ENCODE measurements at regions not wholly inside any gene's neighbourhood (a gene's known extent, or its start where the extent isn't known, plus 50 kb on each side); places are given as distances from the start of the nearest gene placed in this dataset.

DNA sequence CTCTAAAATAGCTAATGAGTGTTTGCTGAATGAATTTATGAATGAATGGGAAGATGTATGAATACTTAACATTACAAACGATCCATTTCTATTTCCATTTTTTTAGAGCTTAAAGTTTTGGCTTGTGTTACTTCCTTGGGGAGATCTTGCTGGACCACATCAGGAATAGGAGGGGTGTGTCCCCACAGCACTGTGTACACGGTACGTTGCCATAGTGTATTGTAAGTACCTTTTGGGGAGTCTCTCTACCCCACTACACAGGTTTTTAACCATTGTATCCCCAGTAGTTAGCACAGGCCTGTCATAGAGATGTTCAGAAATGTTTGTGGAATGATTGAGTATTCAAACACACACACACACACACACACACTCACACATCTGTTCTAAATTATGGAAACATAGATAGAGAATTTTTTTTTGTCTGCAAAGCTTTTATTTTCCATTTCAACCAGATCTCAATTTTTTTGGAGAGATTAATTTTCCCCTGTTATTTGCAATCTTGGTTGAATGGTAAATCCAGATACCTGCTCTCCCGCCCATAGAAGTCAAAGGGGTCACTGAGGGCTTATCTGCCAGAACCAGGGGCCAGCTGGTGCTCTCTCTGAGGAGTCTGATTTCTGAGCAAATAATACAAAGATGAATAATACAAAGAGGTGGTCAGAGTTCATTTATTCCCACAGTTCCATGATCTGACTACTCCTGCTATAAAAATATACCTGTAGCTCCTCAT, 471.0 kb downstream of the INSC start:
- no peak for DNase-seq

DNA sequence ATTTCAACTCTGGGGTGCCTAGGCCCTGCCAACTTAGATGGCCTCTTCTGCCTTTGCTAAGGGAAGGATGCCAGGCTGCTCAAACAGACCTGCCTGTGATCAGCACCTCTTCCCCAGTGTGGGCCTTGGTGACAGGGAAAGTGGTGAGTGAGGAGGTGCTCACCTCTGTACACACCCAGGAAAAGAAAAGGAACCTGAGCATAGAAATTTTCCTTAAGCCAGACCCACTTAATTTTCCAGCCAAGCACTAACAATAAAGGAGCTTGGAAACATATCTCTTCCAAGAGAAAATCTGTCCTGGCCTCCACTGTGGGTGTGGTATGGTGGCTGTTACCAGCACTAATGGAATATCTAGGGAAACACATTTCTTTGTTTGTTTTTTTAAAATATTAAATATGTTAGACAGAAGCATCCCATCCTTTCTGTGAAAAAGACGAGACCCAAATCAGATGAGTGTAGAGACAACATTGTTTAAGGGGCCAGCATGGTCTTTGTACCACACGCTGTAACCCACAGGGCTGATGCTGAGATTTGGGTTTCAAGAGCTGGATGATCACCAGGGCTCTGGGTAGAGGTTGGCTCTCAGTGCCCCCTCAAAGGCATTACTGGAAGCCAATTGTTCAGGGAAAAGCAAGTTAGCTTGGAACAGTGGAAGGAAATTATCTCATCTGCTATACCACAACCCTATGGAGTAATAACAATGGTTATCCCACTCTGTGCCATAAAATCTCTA, 472.2 kb downstream of the INSC start:
- no peak for DNase-seq

DNA sequence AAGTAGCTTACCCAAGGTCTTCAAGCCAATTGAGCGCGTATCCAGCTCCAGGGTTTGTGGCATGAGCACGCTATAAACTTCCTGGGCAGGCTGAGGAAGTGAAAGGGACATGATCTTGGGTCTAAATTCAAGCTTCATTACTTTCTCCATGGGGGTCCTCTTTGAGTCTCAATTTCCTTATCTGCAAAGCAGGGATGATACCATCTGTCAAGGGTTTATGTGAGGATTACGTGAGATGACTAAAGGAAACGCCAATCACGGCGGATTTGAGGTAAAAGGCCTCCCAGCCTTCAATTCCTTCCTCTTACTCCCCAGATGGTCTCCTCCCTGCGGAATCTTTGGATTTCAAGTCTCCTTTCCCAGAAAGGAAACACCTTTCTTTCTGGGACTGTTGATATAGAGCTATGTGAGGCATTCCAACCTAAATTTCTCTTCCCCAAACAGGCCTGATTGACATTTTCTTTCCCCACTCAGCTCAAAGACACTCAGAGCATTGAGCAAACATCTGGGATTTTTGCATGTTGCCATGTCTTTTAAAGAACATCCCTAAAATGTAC, 474.4 kb downstream of the INSC start:
- no peak for DNase-seq

DNA sequence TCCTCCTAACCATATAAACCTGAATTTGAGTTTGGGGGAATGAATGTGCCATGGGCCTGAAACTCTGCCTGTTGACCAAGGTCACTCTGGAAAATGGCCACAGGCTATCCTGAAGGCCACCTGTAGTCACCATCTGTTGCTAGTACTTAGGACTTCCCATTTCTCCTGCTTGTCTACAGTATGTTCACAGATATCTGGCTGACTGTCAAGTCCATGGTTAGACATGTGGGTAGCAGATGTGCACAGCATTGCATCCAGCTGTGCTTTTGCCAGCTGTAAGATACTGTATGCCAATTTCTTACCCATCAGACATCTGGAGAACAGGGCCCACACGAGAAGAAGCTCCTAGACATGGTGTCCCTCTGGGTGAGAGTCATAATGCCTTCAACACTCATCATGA, 475.4 kb downstream of the INSC start:
- no peak for DNase-seq

DNA sequence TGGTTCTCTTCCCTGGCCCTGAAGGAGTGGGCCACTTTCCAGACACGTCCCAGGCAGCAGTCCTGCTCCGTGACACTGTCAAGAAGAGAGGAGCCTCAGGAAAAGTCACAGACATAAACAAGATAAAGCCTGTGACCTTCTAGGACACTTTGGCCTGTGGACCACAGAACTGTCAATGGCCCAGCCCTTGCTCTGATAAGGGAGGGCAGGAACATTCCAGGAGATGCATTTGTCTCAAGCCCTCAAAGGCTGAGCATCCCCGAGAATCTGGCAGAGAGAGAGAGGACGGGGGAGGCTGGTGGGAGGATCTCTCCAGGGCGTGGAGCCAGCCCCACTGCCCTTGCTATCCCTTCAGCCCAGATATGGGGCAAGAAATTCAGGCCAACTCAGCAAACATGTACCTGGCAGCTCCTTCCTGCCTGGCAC, 476.4 kb downstream of the INSC start:
- DNase-seq: no peak

DNA sequence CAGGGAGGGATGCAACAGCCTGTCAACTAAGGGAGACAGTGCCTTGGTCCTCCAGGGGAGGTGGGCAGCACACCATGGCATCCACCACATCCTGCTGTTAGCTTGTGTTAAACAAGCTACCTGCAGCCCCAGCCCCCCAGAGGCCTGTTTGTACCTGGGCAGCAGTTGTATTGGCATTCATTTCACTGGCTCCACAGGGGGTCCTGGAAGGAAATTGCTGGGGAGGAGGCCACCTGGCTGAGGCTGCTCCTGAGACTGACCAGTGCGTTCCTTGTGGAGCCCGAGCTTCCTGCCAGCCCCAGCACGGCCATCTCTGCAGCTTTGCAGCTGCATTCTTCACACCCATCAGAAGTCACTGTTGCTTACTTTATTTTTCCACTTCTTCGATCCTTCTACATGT, 479.9 kb downstream of the INSC start:
- no peak for DNase-seq

DNA sequence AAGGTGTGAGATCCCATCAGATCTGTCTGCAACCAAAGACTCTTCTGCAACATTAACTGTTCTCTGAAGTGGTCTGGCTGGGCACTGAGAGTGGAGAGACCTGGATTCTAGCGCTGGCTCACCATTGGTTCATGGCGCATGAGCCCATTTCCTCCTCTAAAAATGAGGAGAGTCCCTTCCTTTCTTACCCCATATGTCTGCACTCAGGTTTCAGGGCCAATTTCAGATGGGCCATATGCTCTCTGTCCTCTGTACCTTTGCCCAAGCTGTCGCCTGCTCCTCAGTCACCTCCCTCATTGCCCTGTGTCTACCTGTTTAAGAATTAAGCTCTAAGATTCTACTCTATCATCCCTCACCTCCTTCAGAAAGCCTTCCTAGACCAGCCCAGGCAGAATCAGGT, 484.7 kb downstream of the INSC start:
- DNase-seq: no peak

DNA sequence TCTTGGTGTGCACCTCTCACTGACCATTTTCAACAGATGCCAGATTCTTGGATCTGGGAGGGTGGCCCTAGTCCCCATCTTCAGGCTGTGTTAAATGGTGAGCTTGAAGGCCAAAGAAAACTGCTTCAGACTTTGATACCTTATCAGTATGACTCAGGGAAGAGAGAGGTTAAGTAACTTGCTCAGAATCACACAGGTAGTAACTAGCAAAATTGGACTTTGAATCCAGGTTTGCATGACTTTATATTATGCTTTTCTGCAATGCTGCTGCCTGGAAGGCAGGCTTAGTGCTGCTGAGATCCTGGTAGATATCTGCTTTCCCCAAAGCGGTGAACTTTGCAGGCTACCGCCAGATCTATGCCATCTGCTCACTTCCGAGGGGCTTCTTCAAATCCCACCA, 487.3 kb downstream of the INSC start:
- no peak for DNase-seq

DNA sequence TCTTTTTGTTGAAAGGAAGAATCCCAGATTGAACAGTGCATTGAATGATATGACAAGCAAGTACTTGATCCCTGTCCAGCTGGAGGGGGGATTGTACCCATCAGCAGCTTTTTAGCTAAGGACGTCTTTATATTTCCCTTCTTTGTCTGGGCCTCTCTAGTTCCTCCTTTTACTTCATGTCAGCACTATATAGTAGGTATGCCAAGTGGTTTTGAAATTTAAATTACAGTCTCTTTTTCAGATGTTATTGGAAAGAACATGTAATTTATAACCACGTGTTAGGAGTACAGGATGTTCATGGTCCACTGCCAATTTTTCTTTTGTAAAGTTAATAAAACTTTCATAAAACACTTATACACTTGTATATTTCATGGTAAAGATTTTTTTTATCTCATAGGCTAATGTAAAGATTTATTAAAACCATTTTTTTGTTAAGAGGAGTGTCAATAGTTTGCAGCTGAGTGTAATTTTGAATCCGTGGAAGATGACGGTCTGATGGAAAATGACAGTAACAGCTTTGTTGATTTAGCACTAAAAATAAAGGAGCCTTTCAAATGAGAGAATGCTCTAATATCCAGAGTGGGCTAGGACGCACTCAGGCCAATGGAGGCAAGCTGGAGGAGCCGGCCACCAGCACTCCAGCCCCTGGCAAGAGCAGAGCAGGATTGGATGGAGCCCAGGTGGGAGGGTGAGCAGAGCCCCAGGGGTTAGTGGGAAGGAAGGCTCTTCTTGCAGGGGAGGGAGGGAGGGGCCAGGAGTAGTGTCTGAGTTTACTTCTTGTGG, 488.3 kb downstream of the INSC start:
- DNase-seq: no peak

DNA sequence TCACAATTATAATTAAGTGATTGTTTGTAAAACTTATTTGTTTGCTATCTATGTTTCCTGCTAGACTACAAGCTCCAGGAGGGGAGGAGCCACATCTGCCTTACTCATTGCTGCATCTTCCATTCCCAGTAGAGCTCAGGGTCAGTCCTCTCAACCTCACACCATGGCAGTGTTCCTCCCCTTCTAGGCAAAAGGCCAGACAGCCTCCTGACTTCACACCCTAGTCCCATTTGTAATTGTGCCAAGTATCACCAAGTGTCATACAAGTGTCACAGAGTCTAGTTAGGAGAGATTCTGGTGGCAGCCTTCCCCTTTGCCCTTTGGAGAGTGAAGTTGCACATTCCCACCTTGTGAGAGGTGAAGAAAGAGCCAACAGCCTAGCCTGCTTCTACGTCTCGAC, 490.4 kb downstream of the INSC start:
- no peak for DNase-seq

DNA sequence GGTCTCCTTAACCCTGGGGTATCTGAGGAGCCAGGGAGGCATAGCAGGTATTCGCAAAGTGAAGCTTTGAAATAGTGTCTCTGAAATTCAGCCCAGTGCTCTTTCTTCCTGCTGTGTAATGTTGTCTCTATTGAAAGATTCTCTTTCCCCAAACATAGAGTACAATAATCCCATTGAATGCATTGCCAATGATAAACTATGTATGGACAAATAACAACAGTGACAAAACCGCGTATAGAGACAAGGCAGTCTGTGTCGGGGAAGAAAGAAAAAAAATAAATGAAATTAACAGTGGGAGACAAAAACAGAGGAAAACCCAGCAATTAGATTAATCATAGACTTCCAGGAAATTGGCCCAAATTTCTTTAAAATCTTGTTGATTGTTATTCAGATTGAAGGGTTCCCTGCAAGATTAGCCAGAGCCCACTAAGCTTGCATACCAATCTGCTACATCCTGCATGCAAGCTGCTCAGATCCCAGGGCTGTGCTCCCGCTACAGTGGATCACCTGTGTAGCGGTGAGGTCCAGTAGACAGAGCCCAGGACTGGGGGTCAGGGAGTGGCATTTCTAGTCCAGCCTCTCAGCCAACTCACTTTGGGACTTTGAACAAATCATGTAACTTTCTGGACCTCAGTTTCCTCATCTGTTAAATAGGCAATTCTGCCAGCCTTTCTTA, 492.8 kb downstream of the INSC start:
- DNase-seq: no peak

DNA sequence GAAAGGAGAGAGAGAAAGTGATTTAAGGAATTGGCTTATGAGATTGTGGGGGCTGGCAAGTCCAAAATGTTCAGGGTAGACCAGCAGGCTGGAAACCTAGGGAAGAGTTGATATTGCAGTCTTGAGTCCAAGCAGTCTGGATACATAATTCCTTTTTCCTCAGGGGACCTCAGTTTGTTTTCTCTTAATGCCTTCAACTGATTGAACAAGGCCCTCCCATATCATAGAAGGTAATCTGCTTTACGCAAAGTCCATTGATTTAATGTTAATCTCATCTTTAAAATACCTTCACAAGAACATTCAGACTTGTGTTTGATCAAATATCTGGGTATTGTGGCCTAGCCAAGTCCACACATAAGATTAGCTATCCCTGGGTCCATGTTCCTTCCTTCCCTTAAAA, 494.7 kb downstream of the INSC start:
- DNase-seq: no peak

DNA sequence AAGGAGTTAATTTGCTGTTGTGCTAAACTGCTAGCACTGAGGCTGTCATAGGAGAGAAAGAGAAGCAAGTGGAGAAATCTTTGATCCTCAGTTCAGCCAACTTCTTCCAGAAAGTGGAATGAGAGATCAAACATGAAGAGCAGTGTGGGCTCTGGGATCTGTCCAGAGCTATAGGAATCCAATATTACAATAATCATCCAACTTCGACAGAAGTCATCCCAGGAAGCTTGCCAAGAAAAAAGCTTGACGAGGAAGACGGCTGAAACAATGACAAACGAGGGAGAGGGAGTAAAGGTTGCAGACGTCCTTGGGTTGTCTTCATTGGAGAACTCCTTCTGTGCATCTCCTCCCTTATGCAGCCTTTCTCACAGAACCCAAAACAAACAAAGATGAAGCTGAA, 496.2 kb downstream of the INSC start:
- DNase-seq: no peak

DNA sequence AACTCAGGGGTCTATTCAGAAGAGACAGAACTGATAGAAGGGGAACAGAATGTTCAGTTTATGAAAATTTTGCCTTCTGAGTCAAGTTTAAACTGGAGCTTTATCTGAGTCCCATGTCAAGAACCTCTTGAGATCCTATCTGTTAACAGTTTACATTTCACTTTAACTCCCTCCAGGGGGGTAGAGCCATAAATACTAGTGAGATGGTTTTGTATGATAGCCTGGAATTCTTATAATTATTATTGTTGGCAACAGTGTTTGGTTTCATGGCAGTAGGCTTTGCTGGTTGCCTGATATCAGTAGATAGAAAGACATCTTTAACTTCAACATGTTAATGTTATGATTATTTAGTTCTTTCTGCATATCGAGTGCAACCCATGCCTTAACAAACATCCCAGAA, 498.5 kb downstream of the INSC start:
- DNase-seq: no peak

DNA sequence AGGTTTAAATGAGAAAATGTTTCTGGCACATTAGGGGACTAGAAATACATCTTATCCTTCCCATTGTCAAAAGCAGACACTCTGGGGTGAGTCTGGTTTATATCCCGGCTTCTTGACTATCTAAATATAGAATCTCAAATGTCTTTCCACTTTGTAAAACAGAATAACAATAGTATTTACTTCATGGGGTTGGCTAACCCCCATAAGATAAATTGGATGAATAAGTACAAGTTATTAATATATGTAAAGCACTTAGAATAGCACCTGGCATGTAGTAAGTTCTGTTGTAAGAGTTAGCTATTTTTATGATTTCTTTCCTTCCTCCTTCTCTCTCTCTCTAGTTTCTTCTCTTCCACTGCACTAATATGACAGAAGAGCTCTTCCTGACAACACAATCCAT, 499.1 kb downstream of the INSC start:
- no peak for DNase-seq

DNA sequence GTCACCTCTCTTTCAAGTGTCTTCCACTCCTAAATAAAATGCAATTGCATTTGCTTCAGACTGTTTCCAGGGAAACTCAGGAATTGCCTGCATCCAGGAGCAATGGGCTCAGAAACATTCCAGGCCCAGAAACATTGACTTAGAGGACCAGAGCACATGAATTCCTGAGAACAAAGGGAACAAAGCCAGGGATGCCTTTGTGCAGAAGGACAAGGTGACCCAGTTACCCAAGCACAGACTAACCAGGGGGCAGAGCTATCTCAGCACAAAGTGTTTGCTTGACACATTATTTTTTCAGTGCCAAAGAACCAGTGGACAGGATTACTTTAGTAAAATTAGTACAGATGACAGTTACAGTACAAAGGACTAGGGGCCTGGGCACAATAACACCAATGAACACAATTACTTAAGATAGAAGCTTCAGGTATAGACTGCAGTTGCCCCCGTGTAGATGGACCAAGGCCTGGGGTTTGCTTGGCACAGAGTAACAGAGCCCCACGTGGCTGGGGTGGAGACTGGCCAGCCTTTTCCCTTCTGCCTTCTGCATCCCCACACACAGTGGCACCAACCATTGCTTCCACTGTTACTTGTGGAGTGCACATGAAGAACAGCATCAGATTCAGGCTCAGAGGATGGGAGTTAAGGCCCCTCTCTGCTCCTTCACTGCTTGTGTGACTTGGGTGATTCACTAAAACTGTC, 500.8 kb downstream of the INSC start:
- DNase-seq: no peak

DNA sequence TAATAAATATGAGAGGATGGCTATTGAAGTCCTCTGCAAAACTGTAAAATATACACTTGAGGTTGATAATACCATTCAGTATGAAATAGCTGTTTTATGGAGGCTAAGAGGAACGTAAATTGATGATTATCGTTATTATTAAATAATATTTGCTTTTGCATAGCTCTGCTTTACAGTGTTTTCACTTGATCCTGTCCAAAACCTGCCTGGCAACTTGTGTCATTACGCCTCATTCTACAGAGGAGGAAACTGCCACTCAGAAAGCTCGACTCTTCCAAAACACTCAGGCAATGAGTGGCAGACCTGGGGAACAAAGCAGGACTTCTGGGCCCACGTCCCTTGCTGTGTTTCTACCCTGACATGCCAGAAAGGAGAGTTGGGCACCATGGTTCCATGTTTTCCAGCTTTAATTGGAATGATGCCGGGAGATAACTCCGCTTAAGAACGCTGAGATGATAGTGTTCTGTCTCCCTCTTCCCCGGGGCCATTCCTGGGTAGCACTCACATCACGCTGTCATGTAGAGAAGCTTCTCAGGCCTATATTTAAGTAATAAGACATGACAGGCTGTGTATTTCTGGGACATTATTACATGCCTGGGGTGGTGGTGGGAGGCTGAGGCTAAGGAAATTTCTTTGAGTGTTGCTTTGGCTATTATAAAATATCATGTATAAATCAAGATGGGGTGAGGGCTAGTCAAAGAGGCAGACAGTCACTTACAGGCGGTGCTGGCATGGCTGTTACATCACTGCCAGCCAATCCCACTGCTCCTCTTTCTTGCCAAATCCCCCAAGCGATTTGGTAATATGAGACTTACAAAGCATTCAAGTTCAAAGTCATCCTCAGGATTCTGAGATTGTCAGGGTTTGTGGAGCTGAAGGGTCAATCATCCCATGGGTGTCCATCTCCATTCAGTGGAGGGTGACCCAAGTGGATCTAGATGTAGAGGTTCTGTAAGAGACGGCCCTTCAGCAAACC, 501.7 kb downstream of the INSC start:
- no peak for DNase-seq

DNA sequence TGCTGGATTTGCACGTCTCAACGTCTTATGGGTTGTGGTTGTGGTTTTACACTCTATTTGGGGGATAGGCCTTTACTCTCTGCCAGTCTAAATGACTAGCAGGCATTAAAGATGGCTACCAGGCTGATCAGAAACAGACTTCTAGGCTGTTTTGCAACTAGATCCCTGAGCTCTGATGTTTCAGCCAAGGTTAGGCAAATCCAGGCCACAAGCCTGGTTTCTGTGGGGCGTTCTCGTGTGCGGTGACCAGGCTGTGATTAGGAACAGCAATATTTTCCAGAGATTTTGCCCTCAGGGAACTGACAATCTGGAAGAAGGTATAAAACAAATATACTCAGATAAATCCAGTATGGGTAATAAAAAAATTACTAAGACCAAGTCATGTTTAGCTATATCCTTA, 502.4 kb downstream of the INSC start:
- DNase-seq: no peak

DNA sequence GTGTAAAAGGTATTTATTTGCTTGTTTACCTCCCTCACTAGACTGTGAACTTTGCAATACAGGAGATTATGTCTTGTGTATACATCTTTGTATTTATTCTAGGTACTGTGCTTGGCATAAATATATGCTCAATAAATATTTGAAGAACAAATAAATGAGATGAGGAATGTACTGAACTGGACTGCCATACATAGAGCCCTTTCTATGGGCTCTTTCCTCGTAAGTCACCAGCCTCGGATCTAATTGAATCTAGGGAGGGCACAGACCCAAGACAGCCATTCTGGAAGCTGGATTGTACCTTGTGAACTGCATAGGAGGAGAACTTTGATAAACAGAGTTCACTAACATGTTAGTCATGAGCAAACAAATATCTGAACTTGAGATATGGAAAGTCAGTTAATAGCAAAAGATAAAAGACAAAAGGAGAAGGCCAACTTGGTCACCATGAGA, 503.9 kb downstream of the INSC start:
- no peak for DNase-seq

DNA sequence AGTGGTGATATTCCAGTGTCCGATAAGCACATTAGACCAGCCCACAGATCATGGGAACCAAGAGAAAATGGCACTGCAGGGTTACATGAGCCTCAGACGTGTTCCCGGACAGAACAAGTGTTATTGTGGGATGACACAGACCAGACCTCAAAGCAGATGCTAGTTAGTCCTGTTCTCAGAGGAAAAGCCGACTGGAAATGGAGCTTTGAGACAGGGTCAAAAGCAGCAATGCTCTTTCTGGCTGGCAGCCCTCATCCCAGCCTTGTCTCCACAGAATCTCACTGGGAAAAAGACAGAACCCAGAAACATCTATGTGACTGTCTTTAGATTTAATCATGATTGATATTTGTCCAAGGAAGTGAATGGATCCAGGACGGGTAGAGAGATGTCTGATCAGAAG, 506.8 kb downstream of the INSC start:
- no peak for DNase-seq
